ENCODE measurements at regions not wholly inside any gene's neighbourhood (a gene's known extent, or its start where the extent isn't known, plus 50 kb on each side); places are given as distances from the start of the nearest gene placed in this dataset.
"Not testable (repeated sequence)": the region's sequence is repeated elsewhere in the genome, so short reads cannot be mapped to it uniquely, and the experiment has no call there.

- DNase-seq: no peak
These were observed 245.6 kb upstream of the B3GAT1 start for GRCh38 chr11:134657631-134658030.

- no peak for DNase-seq
These were observed 245.0 kb upstream of the B3GAT1 start for GRCh38 chr11:134656861-134657540.

- not testable (repeated sequence) for DNase-seq
These were observed 244.2 kb upstream of the B3GAT1 start for GRCh38 chr11:134656086-134656840.

GRCh38 chr11:134655189-134655989 lies 243.3 kb upstream of the B3GAT1 start:
- no peak for DNase-seq

GRCh38 chr11:134654161-134654915 lies 242.3 kb upstream of the B3GAT1 start:
- no peak for DNase-seq

- DNase-seq: no peak
These were observed 240.7 kb upstream of the B3GAT1 start for GRCh38 chr11:134652586-134653255.

- DNase-seq: no peak
These were observed 235.2 kb upstream of the B3GAT1 start for GRCh38 chr11:134647066-134647743.

- DNase-seq: no peak
These were observed 234.5 kb upstream of the B3GAT1 start for GRCh38 chr11:134646561-134646960.

GRCh38 chr11:134645576-134645975 lies 233.5 kb upstream of the B3GAT1 start:
- no peak for DNase-seq

GRCh38 chr11:134644476-134645456 lies 232.7 kb upstream of the B3GAT1 start:
- DNase-seq: no peak

- DNase-seq: no peak
These were observed 231.3 kb upstream of the B3GAT1 start for GRCh38 chr11:134643115-134644012.

- DNase-seq: no peak
These were observed 230.2 kb upstream of the B3GAT1 start for GRCh38 chr11:134642206-134642605.

- DNase-seq: no peak
These were observed 229.2 kb upstream of the B3GAT1 start for GRCh38 chr11:134640971-134641968.

GRCh38 chr11:134640536-134640935 lies 228.5 kb upstream of the B3GAT1 start:
- DNase-seq: no peak

- no peak for DNase-seq
These were observed 227.7 kb upstream of the B3GAT1 start for GRCh38 chr11:134639586-134640330.

GRCh38 chr11:134638796-134639430 lies 226.9 kb upstream of the B3GAT1 start:
- no peak for DNase-seq

Measured in NCI-H146 (cell line).